ENCODE measurements at regions not wholly inside any gene's neighbourhood (a gene's known extent, or its start where the extent isn't known, plus 50 kb on each side); places are given as distances from the start of the nearest gene placed in this dataset.
"Not testable (repeated sequence)": the region's sequence is repeated elsewhere in the genome, so short reads cannot be mapped to it uniquely, and the experiment has no call there.

DNA sequence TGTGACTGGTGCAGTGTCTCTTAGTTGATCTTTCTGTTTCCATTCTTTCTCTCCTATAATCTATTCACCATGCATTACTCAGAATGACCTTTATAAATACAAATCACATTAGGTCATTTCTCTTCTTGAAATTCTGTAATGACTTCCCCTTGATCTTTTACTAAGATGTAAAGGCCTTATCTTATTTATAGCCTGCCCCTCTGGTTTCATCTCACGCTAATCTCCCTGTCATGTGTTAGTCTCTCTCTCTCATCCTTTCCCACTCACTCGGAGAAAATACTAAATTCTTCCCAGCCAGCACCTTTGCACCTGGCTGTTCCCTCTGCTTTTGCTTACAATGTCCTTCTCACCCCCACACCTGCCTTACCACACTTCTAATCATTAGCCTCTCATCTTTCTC lies 530.8 kb downstream of the ADCYAP1 start:
- no peak for DNase-seq

DNA sequence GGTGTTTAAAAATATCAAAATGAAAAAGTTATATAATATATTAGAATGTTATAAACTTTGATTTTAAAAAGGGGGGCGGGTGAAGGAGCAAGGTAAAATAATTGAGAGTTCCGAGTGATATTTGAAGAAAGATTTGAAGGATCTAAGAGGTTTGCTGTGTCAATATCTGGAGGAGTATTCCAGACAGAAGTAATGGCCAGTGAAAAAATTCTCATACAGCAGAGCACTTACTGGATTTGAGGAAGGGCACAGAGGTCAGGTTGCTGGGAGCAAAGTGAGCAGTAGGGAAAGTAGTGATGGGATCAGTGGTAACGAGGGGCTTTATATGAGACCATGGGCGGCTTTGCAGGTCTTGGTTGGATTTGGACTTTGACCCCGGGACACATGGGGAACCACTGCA lies 531.5 kb downstream of the ADCYAP1 start:
- no peak for DNase-seq

DNA sequence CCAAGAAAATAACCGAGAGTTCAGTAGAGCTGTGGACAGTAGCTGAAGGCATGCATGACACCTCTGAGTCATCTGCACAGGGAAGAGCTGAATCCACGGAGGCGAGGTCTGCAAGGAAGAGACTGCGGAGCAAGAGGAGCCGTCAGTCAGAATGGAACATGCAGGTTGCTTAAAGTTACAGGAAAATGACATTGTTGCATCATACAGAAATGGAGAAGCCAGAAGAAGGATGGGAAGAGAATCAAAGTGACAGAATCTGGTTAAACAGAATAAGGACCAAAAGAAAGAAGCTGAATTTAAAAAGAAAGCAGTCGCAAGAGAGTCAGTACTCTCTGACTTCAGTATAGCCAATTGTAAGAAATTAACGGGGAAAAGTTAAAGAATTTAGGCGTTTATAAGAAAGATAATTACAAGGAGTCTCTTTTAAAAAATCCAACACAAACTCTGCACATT lies 533.8 kb downstream of the ADCYAP1 start:
- no peak for DNase-seq

DNA sequence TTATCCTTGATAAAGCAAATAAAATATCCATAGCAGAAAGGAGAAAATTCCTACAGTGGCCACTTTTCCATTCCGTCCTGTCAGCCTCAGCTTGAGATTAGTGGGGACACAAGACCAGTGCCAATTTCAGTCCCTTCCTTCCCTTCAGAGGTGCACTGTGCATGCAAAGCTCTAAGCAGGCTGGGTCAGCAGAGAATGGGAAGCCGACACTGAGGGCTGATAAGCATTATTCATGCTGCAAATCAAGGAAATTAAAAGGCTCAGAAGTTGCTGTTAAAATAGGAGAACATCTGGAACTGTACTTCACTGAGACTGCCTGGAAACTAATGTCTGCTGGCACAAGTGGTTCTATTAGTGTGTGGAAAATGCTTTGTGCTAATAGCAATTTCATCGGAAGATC lies 534.3 kb downstream of the ADCYAP1 start:
- DNase-seq: no peak

DNA sequence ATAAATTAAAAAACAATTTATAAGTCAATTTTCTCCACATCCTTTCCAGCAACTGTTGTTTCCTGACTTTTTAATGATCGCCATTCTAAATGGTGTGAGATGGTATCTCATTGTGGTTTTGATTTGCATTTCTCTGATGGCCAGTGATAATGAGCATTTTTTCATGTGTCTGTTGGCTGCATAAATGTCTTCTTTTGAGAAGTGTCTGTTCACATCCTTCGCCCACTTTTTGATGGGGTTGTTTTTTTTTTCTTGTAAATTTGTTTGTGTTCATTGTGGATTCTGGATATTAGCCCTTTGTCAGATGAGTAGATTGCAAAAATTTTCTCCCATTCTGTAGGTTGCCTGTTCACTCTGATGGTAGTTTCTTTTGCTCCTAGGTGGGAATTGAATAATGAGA lies 539.4 kb downstream of the ADCYAP1 start:
- not testable (repeated sequence) for DNase-seq

DNA sequence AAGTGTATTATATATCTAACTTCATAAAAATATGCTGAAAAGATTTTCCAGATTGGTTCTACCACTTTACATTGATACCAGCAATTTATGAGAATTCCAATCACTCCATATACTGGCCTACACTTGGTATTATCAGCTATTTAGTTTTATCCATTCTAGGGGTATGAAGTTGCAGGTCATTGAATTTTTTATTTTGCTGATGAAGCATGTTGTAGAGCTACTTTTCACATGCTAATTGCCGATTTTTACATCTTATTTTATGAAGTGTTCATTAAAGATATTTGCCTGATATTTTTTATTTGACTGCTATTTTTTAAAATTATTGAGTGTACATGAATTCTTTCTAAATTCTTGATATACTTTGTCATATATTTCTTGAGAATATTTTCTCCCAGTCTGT lies 542.1 kb downstream of the ADCYAP1 start:
- DNase-seq: no peak

DNA sequence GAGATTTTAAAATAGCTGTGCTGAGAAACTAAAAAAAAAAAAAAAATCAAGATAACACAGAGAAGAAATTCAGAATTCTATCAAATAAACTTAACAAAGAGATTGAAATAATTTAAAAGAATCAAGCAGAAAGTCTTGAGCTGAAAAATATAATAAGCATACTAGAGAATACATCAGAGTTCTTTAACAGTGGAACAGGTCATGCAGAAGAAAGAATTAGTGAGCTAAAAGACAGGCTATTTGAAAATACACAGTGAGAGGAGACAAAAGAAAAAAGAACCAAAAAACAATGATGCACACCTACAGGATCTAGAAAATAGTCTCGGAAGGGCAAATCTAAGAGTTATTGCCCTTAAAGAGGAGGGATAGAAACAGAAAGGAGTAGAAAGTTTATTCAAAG lies 548.1 kb downstream of the ADCYAP1 start:
- DNase-seq: no peak

DNA sequence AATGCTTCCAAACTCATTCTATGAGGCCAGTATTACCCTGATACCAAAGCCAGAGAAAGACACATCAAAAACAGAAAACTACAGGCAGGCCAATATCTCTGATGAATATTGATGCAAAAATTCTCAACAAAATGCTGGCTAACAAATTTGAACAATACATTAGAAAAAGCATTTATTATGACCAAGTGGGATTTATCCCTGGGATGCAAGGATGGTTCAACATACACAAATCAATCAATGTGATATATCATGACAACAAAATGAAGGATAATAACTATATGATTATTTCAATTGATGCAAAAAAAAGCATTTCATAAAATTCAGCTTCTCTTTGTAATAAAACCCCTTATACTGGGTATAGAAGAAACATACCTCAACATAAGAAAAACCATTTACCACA lies 550.9 kb downstream of the ADCYAP1 start:
- DNase-seq: no peak

DNA sequence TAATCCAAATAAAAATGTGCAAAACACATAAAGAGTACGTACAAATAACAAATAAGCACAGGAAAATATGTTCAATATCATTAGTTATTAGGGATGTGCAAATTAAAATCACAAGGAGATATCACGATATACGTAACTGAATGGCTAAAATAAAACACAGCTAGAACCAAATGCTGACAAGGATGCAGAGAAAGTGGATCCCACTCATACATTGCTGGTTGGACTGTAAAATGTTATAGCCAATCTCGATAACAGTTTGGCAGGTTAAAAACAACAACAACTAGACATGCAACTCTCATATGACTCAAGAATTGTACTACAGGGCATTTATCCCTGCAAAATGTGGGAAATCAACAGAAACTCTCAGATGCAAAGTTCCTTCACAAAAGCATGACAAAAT lies 553.9 kb downstream of the ADCYAP1 start:
- no peak for DNase-seq

DNA sequence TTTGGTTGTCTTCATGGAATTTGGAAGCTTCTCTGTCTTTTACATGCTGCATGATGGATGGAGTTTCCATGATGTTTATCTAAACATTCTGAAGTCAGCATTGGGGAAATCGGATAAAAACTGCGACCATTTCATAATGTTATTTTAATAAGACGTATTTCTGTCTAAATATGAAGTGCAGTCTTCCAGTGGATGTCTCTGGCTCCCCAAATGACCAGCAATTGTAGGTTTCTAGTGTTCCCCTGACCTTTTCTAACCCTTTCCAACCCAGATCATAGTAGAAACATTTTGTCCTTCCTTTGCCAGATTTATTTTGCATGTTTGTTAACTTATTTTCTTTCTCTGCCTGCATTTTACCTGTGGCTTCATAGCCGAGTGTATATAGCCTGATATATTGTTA lies 559.3 kb downstream of the ADCYAP1 start:
- no peak for DNase-seq

DNA sequence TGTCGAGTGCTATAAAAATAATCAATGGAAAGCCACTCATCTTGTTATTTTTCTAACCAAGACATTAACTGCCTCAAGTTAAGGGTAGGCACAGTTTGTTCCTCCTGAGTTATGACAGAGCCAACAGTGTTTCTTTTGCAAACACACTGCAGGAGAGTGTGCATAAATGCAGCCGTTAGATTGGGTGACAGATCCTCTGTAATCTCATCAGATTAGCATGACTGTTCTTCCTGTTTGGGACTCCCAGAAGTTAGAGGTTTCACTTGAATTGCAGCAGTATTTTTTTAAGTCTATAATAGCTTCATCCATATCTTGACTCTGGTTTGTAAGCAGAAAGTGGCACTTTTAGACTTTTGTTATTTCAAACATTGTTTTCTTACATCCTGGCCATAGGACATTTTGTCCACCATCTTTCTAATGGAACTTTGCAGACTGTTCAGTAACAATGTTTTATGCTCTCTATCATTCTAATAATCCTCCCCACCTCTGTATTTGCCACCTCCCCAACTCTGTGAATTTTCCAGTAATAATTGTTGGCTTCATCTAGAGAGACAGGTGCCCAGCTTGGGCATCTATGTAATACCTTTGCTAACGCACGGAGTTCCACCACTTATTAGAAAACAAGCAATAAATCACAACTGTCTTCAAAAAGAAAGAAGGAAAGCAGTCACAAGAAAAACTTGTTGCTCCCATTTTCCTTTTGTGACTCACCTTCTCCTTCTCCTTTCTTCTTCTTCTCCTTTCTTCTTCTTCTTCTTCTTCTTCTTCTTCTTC lies 560.0 kb downstream of the ADCYAP1 start:
- DNase-seq: no peak

DNA sequence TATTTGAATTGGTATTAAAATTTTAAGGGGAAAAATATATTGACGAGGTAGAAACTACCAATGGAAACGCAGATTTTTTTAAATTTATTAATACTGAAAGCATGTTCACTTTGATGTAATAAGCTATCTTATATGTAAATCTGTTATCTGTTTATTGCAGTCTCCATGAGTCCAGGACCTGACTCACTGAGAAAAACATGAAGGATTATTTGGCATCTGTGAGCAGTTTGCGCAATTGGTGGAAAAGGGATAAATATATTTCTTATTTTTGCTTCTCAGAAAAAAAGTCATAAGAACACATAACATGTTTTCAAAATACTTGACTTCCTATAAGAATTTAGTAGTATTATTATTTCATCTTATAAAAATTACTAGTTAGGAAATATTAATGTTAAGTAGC lies 561.4 kb downstream of the ADCYAP1 start:
- DNase-seq: no peak

DNA sequence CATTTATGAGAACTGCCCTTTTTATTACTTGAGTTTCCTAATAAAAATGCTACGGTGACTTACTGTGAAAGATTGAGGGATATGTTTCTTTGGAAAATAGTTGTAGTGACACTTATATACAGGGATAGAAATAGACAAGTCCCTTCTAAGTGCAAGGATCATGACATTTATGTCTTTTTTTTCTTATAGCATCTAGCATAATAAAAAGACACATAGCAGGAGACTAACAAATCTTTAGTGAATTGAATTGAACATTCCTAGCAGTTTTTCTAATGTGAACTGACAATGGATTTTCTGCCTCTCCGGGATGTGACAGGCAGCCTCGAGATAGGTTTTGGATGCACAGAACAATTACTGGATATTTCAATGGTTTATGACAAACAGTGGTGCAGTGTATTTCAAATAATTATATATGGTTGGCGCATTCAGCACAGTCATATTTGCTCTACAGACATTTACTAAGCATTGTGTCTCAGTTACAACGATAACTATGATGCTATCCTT lies 562.8 kb downstream of the ADCYAP1 start:
- no peak for DNase-seq

DNA sequence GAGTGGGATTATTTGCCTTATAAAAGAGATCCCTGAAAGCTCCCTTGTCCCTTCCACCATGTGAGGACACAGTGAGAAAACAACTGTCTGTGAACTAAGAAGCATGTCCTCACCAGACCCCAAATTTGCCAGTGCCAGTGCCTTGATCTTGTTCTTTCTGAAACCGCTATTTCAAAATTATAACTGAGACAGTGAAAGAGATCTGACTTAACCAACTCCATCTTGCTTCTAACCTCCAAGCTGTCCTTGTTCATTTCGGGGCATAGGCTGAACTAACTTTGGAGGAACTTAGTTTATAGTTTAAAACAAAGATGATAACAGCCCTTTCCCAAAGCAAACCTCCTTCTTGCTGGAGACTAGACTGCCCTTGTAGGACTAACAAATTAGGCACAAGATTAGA lies 563.9 kb downstream of the ADCYAP1 start:
- DNase-seq: no peak

DNA sequence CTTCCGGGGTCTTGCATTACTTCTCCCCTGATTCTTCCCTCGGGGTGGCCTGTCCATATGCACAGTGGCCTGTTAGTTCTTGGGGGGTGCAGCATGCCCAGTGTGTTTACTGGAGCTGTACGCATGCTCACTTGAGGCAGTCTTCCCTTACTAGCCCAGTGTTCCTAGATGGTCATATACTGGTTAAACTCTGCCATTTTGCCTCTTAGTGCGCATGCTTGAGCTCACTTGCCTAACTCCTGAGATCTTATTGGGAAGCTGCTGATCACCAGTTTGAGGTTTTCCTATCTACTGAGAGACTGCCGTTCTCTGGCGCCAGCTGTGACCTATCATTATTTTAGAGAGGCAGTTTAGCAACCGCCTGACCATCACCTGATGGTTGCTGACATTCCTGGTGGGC lies 571.2 kb downstream of the ADCYAP1 start:
- no peak for DNase-seq

DNA sequence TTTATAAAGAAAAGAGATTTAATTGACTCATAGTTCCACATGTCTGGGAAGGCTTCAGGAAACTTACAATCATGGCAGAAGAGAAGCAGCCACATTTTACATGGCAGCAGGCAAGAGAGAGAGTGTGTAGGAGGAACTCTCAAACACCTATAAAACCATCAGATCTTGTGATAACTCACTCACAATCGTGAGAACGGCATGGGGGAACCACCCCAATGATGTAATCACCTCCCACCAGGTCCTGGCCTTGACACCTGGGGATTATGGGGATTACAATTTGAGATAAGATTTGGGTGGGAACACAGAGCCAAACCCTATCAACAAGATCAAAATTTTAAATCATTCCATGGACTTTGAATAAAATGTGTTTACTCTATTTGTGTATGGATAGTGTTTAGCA lies 575.6 kb downstream of the ADCYAP1 start:
- no peak for DNase-seq

DNA sequence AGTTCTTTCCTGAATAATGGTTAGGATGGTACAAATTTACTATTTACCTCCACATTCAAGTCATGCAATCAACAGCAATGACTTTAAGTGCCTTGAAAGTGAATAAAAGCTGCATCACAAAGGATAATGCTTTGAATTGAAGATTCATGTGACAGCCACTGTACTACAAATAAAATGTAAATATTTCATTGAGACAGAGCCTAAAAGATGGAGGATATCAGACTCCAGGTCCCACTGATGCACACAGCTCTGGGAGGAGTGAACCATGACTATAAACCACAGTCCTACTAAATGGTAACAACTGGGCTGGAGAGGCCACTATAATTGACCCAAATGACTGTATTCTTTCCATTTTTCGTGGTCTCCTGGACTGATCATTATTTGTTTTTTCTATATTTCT lies 576.9 kb downstream of the ADCYAP1 start:
- no peak for DNase-seq

DNA sequence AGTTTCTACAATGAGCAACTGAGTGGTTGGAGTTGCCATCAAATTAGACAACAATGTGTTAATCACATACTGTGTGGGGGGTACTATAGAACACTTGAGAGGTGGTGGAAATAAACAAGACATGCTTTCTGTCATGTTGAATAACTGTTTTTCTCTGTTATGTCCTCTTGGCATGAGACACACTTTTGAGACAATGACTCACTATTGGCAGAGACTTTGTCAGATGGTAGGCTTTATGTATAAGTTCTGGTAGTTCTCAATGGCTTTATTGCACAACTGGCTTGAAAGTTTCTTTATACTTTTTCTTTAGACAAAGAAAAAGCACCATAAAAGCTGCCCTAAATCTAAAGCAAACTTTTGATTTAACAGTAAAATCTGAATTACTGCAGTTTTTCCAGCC lies 578.7 kb downstream of the ADCYAP1 start:
- DNase-seq: no peak

DNA sequence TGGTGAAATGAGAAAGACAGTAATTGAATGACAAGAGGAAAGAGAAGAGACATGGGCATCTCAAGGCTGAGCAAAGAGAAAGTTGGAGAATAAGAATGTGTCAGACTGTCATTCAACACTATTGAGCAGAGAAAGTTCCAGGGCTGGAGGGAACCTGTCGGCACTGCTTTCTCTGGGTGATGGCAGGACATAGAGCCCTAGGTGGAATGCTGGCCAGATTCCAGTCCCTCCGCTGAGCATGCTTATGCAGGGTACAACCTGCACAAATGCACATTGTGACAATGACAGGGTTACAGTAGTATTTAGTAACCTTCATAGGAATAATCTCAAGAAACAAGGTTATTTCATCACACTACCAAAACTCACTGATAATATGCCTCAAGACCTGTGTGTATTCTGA lies 582.8 kb downstream of the ADCYAP1 start:
- no peak for DNase-seq

DNA sequence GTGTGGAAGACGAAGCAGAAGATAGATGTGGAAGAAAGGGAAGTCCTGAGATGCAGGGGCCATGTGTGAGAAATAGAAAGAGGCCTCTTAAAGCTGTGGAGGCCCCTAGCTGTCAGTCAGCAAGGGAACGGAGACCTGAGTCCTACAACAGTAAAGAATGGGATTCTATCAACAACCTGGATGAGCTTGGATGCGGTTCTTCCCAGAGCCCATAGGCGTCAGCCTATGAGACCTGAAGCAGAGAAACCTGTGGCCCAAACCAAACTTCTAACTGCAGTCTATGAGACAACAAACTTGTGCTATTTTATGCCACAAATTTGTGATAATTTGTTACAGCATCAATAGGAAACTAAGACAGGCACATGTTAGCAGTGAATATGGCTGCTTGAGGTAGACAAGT lies 583.7 kb downstream of the ADCYAP1 start:
- DNase-seq: no peak

DNA sequence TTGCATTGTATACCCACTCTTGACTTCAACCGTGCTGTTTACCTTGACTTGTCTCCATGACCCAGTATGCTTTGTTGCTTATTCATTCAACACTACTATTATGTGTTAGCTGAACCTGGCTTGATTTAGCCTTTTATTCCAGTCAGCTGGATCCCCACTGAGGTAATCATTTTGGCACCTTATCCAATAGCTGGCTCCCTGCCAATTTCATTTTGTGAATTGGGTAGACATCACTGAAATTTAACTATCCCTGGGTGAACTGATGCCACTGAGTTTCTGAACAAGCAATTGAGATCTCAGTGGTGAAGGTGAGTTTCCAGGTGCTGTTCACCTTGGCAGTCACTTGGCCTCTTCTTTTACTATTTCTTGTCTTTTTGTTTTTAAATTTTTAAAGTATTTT lies 584.3 kb downstream of the ADCYAP1 start:
- DNase-seq: no peak

DNA sequence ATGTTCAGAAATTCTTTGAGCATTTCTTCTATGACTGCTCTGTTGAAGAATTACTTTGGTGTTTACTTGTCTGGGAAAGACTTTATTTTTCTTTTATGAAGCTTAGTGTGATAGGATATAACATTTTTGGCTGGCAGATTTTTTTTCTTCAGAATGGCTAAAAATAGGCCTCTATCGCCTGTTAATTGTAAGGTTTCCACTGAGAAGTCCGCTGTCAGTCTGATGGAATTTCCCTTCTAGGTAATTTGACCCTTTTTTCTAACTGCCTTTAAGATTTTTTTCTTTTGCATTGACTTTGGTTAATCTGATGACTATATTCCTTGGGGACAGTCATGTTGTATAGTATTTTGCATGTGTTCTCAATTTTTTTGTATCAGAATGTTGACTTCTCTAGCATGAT lies 590.7 kb downstream of the ADCYAP1 start:
- no peak for DNase-seq

DNA sequence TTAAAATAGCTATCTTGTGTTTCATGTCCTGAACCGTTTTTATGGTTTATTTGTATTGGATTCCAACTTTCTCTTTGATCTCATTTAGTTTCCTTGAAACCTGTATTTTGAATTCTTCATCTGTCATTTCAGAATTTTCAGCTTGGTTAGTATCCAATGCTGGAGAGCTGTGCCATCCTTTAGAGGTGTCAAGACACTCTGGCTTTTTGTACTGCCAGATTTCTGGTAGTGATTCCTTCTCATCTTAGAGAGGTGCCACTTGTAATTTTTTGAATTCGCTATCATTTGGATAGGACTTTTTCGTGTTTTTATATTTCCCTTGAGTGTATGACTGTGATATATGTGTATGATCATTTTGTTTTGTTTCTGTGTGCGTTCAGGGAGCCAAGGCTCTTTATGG lies 591.4 kb downstream of the ADCYAP1 start:
- no peak for DNase-seq

DNA sequence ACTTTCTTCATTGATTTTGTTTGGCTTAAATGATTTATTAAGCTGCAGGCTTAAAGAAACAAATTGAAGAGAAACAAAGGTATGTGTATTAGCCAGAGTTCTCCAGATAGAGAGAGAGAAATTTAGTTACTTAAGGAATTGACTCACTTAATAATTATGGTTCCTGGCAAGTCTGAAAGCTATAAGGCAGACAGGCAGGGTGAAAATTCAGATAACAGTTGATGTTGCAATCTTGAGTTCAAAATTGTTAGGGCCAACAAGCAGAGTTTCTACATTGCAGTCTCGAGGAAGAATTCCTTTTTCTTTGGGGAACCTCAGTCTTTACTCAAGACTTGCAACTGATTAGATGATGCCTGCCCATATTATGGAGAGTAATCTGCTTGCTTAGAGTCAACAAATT lies 593.5 kb downstream of the ADCYAP1 start:
- DNase-seq: no peak

DNA sequence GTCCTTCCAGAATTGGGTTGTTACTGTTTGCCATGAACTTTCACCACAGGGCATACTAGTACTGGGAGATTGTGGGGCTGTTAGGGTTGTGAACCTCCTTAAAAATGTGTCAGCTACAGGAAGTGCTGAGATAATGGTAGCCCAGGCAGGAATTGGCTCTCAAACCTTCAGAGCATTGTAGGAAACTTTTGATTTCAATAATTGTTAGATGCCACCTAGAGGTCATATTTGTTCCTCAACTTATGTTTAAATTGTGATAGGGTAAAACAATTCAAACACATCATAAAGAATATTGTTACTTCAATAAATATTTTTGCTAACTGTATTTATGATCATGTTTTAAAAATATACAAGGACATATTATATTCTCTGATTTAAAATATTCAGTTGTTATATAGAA lies 594.6 kb downstream of the ADCYAP1 start:
- DNase-seq: no peak
